HG02870 (cell line): ENCODE measurements at regions not wholly inside any gene's neighbourhood (a gene's known extent, or its start where the extent isn't known, plus 50 kb on each side); places are given as distances from the start of the nearest gene placed in this dataset.

Experiments
- ATAC-seq: cut with Tn5 transposase; IDR thresholded peaks from one replicate; pipeline ENCODE4 v1.9.1; 2021; ENCODE audit warnings: mild to moderate bottlenecking, moderate library complexity; ENCODE audit not compliant: unreplicated experiment

DNA sequence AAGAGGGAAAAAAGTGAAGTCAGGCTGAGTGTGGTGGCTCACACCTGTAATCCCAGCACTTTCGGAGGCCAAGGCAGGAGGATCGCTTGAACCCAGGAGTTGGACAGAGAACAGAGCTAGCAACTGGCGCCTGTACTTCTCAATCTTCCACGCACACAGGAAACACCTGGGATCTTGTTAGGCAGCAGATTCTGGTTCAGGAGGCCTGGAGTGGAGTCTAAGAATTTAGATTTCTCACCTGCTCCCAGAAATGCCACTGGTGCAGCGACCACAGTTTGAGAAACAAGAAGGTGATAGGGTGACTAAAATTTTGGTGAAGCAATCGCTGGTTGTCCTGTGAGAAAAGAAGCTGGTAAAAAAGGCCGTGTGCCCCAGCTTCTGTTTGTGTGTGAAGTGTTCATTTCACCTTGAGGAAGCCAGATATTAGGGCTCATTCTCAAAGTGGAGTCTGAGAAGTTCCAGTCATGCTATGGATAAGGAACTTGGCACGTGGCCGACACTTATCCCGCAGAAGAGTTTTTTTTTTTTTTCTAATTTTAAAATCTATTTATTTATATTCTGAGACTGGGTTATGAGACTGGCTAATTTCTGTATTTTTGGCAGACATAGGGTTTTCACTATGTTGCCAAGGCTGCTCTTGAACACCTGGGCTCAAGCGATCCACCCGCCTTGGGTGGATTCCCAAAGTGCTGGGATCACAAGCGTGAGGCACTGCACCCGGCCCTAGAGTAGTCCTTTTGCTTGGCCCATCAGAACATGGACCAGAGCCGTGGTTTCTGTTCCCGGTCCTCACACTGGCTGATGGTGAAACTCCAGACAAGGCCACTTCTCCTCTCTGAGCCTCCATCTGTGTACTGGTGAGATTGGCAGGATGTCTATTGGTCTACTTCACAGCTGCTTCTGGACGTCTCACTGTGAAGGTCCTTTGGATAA is 324.6 kb upstream of the PROK2 start:
- ATAC-seq, result no peak

DNA sequence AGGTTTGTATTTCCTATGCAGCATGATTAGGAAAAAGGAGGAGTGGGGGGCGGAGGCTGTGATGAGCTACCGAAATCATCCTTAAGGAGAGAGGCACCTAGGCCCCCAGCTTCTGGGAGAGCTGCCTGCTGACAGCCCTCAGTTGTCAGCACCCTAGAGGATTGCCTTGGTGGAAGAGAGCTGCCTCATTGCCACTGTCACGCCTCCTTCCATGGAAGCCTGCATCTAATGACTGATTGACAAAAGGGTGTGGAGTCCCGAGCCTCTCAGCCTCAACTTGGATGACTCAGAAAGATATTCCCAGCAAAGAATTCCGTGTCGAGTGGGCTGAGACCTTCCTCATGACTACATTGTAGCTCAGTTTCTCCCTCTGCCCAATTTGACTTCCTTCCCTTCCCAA is 320.4 kb upstream of the PROK2 start:
- ATAC-seq, result no peak

DNA sequence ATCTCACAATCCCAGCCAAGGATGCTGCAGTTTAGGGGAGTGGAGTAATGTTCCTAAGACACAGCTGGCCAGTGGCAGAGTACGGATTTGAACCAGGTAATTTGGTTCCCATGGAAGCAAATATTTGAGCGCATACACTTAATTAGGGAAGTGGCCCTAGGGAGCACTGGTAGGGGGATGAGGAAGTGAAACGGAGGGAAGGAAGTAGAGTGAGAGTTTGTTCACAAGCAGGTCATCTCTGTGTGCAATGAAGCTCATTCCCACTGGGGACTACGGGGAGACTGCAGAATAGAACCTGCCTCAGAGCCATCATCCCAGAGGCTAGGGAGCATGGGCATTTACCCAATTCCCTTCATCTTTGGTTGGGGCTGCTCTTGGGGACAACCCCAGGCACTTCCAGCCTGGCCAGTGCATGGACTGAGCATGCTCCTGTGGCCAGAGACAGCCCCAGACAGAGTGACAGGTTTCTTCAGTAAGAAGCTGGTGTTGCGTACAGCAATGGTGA is 317.2 kb upstream of the PROK2 start:
- peak; percentile 52 for ATAC-seq

DNA sequence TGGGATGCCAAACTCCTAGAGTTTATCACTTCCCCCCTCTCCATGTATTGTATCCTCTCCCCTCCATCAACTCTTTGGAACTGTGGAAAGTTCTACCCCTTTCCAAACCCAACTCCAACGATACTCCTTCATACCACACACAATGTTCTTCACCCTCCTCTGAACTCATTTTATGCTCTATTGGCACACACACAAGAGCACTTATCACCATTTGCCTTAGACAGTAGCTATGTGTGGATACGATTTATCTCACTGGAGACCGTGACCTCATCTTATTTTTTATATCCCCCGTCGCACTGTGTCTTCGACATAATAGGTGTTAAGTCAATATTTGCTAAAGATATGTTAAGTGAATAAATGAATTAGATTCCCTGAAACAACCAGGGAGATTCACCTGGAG is 316.5 kb upstream of the PROK2 start:
- ATAC-seq, result no peak

DNA sequence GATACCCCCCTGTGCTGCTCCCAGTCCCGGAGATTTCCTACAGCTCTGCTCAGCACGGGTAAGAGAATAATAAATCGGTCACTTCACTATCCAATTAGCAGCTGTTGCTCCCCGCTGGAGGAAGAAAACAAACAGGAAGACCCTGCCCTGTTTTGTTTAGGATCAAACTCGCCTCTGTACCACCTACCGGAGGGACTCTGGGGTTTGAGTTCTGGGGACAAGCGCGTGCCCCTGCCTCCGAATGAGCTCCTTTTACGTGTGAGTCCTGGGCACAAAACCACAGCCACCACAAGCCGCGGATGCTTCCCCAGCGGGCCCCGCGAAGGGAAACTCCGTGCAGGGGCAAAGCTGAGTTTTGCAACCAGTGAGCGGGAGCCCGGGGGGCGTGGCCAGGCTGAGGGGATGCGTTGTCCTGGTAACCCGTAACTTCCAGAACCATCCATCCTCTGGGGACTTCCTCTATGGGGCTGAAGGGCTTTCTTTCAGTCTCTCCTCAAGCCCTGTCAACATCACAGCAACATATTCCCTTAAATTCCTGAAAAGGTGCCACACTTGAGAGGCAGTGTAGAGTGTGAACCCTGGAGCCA is 315.7 kb upstream of the PROK2 start:
- ATAC-seq, result peak; percentile 52

DNA sequence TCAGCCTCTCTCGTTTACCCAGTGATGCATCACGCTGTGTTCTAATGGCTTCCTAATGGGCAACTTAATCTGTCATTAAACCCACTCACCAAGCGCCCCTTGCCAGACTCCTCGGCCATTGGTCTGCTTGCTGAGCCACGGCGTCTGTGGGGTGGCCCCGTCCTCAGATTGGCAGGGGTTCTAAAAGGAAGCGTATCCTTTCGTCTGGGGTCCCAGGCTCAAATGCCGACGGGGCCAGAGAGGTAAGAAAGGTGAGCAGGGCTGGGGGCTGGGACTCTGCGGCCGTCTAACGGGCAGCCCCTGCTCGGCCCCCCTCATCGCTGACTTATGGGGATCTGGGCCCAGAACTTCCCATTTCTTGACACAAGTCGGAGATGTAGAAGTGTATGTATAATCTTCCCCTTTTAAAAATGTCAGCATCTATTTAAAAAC is 315.1 kb upstream of the PROK2 start:
- no peak for ATAC-seq

DNA sequence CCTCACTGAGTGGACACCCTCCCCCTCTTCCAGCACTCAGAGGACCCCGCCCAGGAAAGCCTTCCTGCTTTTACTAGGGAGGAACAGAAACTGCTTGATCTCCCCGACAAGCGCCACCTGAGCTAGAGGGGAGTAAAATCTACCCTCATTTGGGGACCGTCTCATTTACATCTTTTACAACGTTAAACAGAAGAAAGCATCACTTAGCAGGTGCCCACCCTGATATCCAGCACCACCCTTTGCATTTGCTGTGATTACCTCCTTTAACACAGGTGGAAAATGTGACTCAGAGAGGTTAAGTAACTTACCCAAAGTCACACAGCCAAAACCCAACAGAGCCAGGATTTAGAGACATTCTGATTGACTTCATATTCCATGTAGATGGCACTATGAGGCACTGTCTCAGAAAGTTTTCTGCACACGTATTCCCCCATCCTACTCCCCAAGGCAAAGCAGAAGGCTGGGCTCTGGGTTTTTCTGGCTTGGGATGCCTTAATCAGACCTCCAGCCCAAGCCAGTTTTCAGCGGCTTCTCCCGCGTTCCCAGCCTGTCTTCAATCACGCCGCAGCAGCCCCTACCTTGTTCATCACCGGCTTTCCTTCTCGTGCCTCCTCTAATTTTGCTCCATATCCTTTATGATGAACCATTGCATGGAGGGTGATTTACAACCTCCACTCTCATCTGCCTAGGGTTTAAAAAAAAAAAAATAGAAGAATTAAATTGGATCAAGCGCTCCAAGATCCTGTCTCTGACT is 314.6 kb upstream of the PROK2 start:
- ATAC-seq, result no peak

DNA sequence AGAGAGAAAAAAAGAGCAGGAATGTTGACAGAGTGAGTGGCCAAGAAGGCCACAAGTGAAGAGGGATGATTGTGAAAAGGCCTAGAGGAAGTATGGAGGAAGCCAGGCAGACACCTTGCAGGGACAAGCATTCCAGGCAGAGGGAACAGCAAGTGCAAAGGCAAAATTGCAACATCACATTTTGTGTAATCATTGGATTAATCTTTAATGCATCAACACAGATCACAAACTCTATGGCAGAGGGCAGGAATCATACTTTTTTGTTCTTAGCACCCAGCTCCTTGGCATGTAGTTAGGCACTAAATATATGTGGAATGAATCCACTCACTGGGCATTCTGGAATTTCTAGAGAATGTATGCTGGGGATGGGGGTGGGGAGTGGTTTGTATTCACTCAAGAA is 312.1 kb upstream of the PROK2 start:
- ATAC-seq, result no peak

DNA sequence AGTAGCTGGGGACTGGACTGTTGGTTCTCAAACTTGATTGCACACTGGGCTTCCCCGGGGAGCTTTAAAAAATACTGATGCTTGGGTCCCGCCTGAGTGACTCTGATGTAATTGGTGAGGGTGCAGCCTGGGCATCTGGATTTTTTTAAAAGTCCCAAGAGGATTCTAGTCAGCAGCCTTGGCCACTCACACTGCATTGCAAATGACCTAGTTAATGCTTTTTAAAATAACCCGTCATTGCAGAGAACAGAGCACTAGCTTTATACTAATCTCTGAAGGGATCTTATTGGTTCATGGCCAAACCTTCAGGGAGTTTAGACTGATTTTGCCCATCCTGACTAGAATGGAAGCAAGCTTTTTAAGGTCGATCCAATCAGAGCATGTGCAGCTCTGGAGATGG is 310.6 kb upstream of the PROK2 start:
- ATAC-seq, result no peak

DNA sequence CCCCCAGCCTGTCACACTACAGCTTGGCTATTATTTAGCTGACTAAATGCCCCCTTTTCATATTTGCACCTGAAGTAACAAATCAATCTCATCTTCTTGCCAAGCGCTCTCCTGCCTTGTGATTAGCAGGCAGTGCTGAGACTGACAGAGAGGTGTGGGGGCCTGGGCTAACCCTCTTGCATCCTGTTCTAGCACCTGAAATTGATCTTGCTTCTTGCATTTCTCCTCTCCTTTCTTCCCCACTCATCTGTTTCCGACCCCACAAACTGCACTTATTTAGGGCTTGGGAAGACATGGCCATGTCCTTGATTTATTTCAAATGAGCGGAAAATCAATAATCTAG is 309.0 kb upstream of the PROK2 start:
- no peak for ATAC-seq

DNA sequence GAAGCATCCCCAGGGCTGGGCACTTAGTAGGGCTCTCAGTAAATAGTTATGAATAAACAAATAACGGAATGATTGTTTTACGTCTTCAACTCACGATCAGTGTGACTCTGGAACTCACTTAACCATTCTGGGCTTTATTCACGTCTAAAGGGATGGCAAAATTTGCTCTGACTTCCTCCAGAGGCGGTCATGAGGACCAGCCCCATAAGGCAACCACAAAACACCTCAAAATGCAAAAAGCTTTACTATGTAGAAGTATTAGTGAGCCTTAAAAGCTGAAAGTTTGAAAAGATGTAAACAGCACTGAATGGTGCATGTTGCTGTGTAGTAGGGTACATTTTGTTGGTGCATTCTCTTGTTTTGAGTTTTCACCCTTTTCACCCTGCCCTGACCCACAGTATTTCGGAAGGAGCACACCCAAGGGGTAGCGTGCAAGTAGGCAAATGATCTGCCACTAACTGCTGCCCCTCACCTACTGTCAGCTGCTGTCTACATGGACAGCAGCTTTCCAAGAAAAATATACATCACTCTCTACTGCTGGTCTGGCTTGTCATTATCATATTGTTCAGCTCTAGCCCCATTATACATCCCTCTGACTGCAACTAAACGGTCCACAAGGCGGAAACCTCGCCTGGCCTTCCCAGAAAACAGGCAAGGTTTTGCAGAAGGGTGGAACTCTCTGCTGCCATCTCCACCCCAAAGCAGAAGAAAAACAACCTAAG is 308.5 kb upstream of the PROK2 start:
- peak; percentile 45 for ATAC-seq

DNA sequence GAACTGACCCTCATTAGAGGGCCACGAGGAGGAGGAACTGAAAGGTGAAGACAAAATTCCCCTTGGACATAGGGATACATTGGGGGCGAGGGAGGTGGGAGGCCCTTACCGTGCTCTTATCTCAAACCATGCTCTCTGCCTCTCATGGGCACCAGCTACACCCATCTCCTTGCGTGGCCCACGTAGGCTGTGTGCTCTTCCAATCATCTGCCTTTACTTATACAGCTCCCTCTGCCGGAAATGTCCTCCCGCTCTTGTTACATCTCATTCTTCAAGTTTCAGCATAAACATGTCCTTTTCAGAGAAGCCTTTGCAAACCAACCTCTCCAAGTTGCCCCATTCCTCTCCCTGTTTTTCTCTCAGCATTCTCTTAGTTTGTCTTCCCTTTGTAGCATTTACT is 307.8 kb upstream of the PROK2 start:
- ATAC-seq, result peak; percentile 40

DNA sequence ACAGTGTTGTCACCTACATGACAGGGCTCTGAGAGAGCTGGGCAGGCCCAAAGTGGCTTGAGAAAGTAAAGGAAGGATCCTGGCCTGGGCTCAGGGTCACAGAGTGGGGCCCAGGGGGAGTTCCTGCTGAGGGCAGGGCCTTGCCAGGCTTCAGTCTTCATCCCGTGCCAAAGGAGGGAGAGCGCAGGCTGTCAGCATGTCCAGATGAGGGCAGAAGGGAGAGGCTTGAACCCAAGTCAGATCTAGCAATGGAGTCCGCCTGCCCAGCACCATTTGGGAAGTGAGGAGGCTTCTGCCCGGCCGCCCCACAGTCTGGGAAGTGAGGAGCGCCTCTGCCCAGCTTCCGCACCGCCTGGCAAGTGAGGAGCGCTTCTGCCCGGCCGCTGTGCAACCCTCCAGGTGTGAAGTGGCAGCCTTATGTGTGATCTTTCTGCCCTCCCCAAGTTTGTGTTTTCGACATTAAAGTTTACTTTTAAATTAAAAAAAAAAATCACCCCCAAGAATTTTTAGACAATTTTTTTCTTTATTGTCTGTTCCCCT is 303.6 kb upstream of the PROK2 start:
- ATAC-seq, result no peak

DNA sequence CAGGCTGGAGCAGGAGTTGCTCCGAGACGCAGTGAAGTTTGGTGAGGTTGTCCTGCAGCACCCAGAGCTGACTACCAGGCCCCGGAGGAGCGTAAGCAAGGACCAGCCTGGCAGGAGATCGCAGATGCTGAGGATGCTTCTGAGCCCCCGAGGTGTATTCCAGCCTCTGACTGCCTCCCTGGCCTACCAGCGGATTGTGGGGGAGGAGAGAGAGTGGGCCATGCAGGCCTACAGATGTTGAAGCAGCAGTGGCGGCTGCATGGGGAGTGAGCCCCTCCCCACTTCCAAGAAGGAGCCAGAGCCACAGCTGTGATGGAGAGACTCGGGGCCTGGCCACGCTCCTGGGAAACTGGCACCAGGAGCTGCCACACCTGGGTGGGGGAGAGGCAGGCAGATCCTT is 302.5 kb upstream of the PROK2 start:
- no peak for ATAC-seq

DNA sequence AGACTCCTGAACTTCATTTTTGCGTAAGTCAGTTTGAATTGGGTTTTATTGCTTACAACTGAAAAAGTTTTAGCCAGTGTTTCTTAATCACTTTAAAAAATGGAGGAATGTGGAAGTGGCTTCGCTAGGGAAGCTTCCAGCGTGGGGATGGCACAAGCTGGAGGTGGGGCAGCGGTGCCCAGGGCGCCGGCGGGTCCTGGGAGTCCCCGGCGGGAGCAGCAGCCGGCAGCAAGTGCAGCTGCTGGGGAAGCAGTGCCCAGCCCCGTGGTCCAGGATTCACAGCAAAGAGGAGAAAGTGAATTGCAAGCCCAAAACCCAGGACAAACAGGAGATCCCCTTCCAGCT is 301.8 kb upstream of the PROK2 start:
- no peak for ATAC-seq

DNA sequence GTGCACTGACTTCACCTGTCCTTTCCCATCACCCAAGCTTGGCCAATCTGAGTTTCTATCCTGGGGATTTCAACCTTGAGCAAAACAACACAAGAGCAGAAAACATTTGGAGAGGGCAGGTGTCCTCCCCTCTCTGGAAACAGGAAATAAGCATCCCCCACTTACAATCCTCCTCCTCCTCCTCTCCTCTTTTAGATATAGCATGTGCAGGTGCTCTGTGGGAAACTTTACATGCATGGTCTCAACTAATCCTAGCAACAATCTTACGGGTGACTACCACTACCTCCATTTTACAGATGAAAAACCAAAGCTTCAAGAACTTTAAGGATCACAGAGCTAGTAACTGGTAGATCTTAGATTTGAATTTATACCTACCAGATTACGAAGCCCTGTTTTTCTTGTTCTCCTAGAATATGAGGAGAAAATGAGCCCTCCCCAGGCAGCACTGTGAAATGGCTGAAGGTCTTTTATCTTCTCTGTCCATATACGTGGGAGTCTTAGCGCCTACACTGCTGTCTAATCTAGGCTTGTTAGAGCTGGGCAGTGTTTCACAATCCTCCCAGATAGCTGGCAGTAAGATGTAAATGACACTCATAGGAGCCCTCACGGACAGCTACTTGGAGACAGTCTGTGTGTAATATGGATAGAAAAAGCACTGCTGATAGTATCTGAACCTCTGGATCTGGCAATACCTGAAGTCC is 301.2 kb upstream of the PROK2 start:
- ATAC-seq, result no peak

DNA sequence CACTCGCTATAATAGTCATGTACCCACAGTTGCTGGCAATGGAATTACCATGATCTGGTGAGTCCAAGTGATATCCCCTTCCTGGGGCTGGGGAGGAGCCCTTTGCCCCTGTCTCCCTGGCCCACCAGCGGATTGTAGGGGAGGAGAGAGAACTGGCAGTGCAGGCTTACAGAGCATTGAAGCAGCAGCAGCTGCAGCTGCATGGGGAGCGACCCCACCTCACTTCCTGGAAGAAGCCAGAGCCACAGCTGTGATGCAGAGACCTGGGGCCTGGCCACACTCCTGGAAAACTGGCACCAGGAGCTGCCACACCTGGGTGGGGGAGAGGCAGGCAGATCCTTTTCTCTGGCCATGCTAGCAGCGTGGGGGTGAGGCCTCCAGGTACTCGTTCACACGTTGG is 300.1 kb upstream of the PROK2 start:
- no peak for ATAC-seq

DNA sequence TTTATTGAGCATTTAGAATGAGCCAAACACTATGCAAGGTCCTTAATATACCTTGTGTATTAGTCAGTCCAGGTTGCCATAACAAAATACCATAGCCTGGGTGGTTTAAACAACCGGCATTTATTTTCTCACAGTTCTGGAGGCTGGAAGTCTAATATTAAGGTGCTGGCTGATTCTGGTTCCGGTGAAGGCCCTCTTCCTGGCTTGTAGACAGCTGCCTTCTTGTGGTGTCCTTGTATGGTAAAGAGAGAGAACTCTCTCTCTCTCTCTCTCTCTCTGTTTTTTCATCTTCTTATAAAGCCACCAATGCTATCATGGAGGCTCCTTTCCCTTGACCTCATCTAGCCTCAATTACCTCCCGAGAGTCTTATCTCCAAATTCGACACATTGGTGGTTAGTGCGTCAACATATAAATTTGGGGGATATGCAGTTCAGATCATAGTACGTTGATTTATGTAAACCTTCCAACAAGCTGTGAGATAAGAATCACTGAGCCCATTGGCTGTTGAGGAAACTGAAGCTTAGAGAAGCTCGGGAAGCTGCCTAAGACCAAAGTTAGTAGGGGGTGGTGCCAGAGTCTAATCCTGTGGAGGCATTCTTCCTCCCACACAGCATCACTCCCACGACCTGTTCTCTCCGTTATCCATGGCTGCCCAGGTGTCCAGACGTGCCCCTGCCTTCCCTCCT is 298.0 kb upstream of the PROK2 start:
- ATAC-seq, result no peak

DNA sequence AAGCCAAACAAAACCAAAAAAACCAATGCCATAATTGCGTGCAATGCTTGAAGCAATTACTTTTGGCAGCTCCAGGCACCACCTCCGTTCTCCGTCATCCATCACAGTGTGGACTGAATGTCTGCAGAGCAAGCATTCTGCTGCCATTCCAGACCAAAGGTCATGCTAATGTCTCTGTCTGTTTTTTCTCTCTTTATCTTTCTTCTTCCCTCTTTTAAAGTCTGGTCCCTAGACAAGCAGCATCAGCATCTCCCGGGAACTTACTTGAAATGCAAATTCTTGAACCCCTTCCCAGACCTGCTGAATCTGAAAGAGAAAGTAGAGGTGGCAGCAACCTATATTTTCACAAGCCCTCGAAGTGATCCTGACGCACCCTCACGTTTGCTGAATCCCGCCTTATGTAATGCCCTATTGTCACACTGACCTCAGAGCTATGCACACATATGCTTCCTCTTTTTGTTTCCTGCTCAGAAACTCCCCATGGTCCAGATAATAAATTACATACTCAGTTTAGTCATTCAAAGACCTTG is 297.3 kb upstream of the PROK2 start:
- peak; percentile 46 for ATAC-seq
